ENCODE measurements at regions not wholly inside any gene's neighbourhood (a gene's known extent, or its start where the extent isn't known, plus 50 kb on each side); places are given as distances from the start of the nearest gene placed in this dataset.
A peak's percentile ranks its signal among the peaks of the same experiment; 100 is the strongest.
"Not testable (repeated sequence)": the region's sequence is repeated elsewhere in the genome, so short reads cannot be mapped to it uniquely, and the experiment has no call there.

GRCh38 chr4:89514811-89515210, 207.2 kb upstream of the GPRIN3 start:
- intact Hi-C loops (cut with DNase I), result no loop called here
- DNase-seq (ENCODE audit: low spot score), result no peak

- intact Hi-C loops (cut with DNase I), result no loop called here
- DNase-seq (ENCODE audit: low spot score), result no peak
Measured at GRCh38 chr4:89511776-89512175, 204.2 kb upstream of the GPRIN3 start.

GRCh38 chr4:89509708-89510281, 202.2 kb upstream of the GPRIN3 start:
- DNase-seq (ENCODE audit: low spot score), result no peak
- intact Hi-C loops (cut with DNase I), result no loop called here

GRCh38 chr4:89506866-89507491, 199.4 kb upstream of the GPRIN3 start:
- intact Hi-C loops (cut with DNase I), result no loop called here
- no peak for DNase-seq (ENCODE audit: low spot score)

GRCh38 chr4:89502581-89502980, 195.0 kb upstream of the GPRIN3 start:
- intact Hi-C loops (cut with DNase I), result no loop called here

GRCh38 chr4:89497517-89498308, 190.1 kb upstream of the GPRIN3 start:
- DNase-seq (ENCODE audit: low spot score), result no peak
- intact Hi-C loops (cut with DNase I), result no loop called here

More at GRCh38 chr4:89502581-89502980, 195.0 kb upstream of the GPRIN3 start:
- no peak for DNase-seq (ENCODE audit: low spot score)

GRCh38 chr4:89496851-89497250, 189.3 kb upstream of the GPRIN3 start:
- intact Hi-C loops (cut with DNase I), result no loop called here
- no peak for DNase-seq (ENCODE audit: low spot score)

GRCh38 chr4:89493367-89493766, 185.8 kb upstream of the GPRIN3 start:
- intact Hi-C loops (cut with DNase I), result no loop called here
- DNase-seq (ENCODE audit: low spot score), result no peak

GRCh38 chr4:89492581-89493071, 185.0 kb upstream of the GPRIN3 start:
- intact Hi-C loops (cut with DNase I), result no loop called here
- no peak for DNase-seq (ENCODE audit: low spot score)

GRCh38 chr4:89491761-89492160, 184.2 kb upstream of the GPRIN3 start:
- intact Hi-C loops (cut with DNase I), result no loop called here
- DNase-seq (ENCODE audit: low spot score), result no peak

GRCh38 chr4:89489921-89490431, 182.4 kb upstream of the GPRIN3 start:
- peak; percentile 76 for DNase-seq (ENCODE audit: low spot score)
- intact Hi-C loops (cut with DNase I), result not testable (repeated sequence)

GRCh38 chr4:89489338-89489771, 181.8 kb upstream of the GPRIN3 start:
- peak; percentile 70 for DNase-seq (ENCODE audit: low spot score)
- intact Hi-C loops (cut with DNase I), result no loop called here

- intact Hi-C loops (cut with DNase I), result no loop called here
- no peak for DNase-seq (ENCODE audit: low spot score)
Measured at GRCh38 chr4:89488736-89489135, 181.1 kb upstream of the GPRIN3 start.

GRCh38 chr4:89486673-89487072, 179.1 kb upstream of the GPRIN3 start:
- DNase-seq (ENCODE audit: low spot score), result no peak
- intact Hi-C loops (cut with DNase I), result no loop called here

- intact Hi-C loops (cut with DNase I), result no loop called here
- DNase-seq (ENCODE audit: low spot score), result no peak
Measured at GRCh38 chr4:89486042-89486441, 178.4 kb upstream of the GPRIN3 start.

GRCh38 chr4:89483833-89484232, 176.2 kb upstream of the GPRIN3 start:
- intact Hi-C loops (cut with DNase I), result no loop called here
- no peak for DNase-seq (ENCODE audit: low spot score)

GRCh38 chr4:89482926-89483595, 175.5 kb upstream of the GPRIN3 start:
- no peak for DNase-seq (ENCODE audit: low spot score)
- intact Hi-C loops (cut with DNase I), result no loop called here

- intact Hi-C loops (cut with DNase I), result no loop called here
- no peak for DNase-seq (ENCODE audit: low spot score)
Measured at GRCh38 chr4:89482251-89482650, 174.7 kb upstream of the GPRIN3 start.

- no peak for DNase-seq (ENCODE audit: low spot score)
- intact Hi-C loops (cut with DNase I), result no loop called here
Measured at GRCh38 chr4:89469930-89470375, 162.4 kb upstream of the GPRIN3 start.

GRCh38 chr4:89469516-89469915, 161.9 kb upstream of the GPRIN3 start:
- intact Hi-C loops (cut with DNase I), result no loop called here
- no peak for DNase-seq (ENCODE audit: low spot score)
